Vagina (tissue), 2 donors: ENCODE measurements at regions not wholly inside any gene's neighbourhood (a gene's known extent, or its start where the extent isn't known, plus 50 kb on each side); places are given as distances from the start of the nearest gene placed in this dataset.
A peak's percentile ranks its signal among the peaks of the same experiment; 100 is the strongest.
"Not testable (repeated sequence)": the region's sequence is repeated elsewhere in the genome, so short reads cannot be mapped to it uniquely, and the experiment has no call there.

Experiments used
- DNase-seq, 2 donors: peaks; one replicate each; pipeline ENCODE4 v3.0.0-alpha.2; 2017; ENCODE audit errors: extremely low spot score in 2 of 2
- H3K27ac ChIP-seq: fragments of 200-600 bp; sonication (generic); one replicate; pipeline ENCODE4 v1.5.1; 2019
- H3K27me3 ChIP-seq: fragments of 200-600 bp; sonication (generic); one replicate; pipeline ENCODE4 v1.5.1; 2019
- H3K36me3 ChIP-seq, 2 donors: fragments of 200-600 bp; sonication (generic); one replicate each; pipeline ENCODE4 v1.5.1; 2017 to 2019
- H3K4me1 ChIP-seq: fragments of 200-600 bp; sonication (generic); one replicate; pipeline ENCODE4 v1.5.1; 2019
- H3K4me3 ChIP-seq, 2 donors: fragments of 200-600 bp; sonication (generic); 1 replicate in 1 of 2; 2 replicates in 1 of 2; pipeline ENCODE4 v1.5.1; 2016 to 2019
- H3K9me3 ChIP-seq: fragments of 200-600 bp; sonication (generic); one replicate; pipeline ENCODE4 v1.5.1; 2019
- CTCF ChIP-seq, 3 experiments: fragments of 450-650 bp in 2 of 3; fragments of 200-600 bp in 1 of 3; sonication (generic) in 1 of 3; IDR thresholded peaks; one replicate each; pipeline ENCODE4 v1.5.1; 2017 to 2019; ENCODE audit warnings: antibody characterized with exemption in 3 of 3, mild to moderate bottlenecking in 2 of 3, moderate library complexity in 2 of 3
- POLR2A ChIP-seq, 2 donors: fragments of 450-650 bp; IDR thresholded peaks; one replicate each; pipeline ENCODE4 v1.6.1; 2017; ENCODE audit warnings: antibody characterized with exemption in 2 of 2, mild to moderate bottlenecking in 2 of 2, moderate library complexity in 2 of 2
- POLR2AphosphoS5 ChIP-seq, 2 donors: sonication (generic); formaldehyde crosslinking; IDR thresholded peaks; one replicate each; pipeline ENCODE4 v1.9.0; 2017; ENCODE audit warnings: antibody characterized with exemption in 2 of 2, mild to moderate bottlenecking in 2 of 2, low read depth in 1 of 2; ENCODE audit not compliant: insufficient read depth in 1 of 2
- intact Hi-C: fragments of 100-400 bp; cut with DNase I; formaldehyde crosslinking; loops from one replicate; pipeline ENCODE4 v1.15.1; 2023

GRCh38 chr5:38789134-38789533 lies 56.7 kb upstream of the OSMR start:
- no peaks in the 10 kb centered on the region for H3K27me3 ChIP-seq
- intact Hi-C loops: no loop called here
- no peak for TF ChIP-seq POLR2A (IDR thresholded peaks at IDR 0.05)

DNA sequence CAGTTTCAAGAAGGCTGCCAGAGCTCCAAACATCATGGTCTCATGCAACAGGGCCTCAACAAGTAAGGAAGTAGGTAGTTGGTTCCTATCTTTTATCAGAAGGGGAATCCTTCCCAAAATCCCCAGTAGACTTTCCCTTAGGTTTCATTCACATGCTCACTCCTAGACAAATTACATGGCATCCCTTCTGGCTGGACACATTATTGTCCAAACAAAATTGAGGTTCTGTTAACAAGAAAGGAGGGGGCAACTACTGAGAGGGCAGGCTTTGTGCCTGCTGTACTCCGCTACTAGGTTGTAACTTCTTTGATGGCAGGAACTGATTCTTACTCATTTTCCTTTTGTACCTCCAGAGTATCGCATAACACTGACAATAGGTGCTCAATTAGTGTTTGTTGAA lies 56.0 kb upstream of the OSMR start:
- H3K9me3 ChIP-seq: no peaks in the 10 kb centered on the region
- no peaks in the 10 kb centered on the region for H3K36me3 ChIP-seq
- TF ChIP-seq CTCF (IDR thresholded peaks at IDR 0.05) (no peak), POLR2A (IDR thresholded peaks at IDR 0.05) (no peak), POLR2AphosphoS5 (IDR thresholded peaks at IDR 0.05; ENCODE audit: insufficient read depth in 1 of 2, low read depth in 1 of 2) (no peak)
- no peaks in the 10 kb centered on the region for H3K27me3 ChIP-seq
- intact Hi-C loops: no loop called here
- no peak for DNase-seq
- no peaks in the 10 kb centered on the region for H3K4me1 ChIP-seq
- no peak overlapping the region for H3K27ac ChIP-seq
- H3K4me3 ChIP-seq: no peak overlapping the region

More at GRCh38 chr5:38789134-38789533, 56.7 kb upstream of the OSMR start:
- Histone ChIP-seq H3K27ac (no peak overlapping the region), H3K4me3 (no peak overlapping the region), H3K36me3 (no peaks in the 10 kb centered on the region), H3K4me1 (peaks cover 2% of the 10 kb centered on the region), H3K9me3 (no peaks in the 10 kb centered on the region)
- DNase-seq: no peak

GRCh38 chr5:38790268-38790667 lies 55.5 kb upstream of the OSMR start:
- no peak for TF ChIP-seq POLR2AphosphoS5 (IDR thresholded peaks at IDR 0.05; ENCODE audit: insufficient read depth in 1 of 2, low read depth in 1 of 2)
- Histone ChIP-seq H3K27me3 (no peaks in the 10 kb centered on the region), H3K27ac (no peak overlapping the region), H3K9me3 (no peaks in the 10 kb centered on the region), H3K4me3 (no peak overlapping the region), H3K36me3 (no peaks in the 10 kb centered on the region), H3K4me1 (peaks cover 1% of the 10 kb centered on the region)
- intact Hi-C loops: no loop called here
- DNase-seq: no peak

DNA sequence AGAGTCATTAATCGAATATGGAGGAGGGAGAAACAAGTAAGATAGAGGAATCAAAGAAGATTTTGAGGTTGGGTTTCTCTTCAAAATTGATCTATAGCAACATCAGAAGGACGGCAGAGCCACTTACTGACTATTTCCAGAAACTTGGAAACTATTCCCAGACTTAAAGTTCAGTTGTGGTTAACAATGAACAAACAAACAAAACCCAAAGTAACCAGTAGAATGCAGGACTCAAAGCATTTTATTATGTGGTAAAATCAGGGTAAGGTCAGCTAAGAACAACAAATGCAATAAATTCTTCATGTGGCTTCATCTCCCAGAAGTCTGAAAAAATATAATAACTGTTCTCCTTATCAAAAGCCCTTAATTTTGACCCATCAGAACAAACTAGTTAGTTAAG lies 54.9 kb upstream of the OSMR start:
- Histone ChIP-seq H3K9me3 (no peaks in the 10 kb centered on the region), H3K36me3 (no peaks in the 10 kb centered on the region), H3K4me3 (no peak overlapping the region), H3K27ac (no peak overlapping the region), H3K27me3 (no peaks in the 10 kb centered on the region), H3K4me1 (peaks cover 7% of the 10 kb centered on the region)
- no peak for DNase-seq
- intact Hi-C loops: no loop called here
- no peak for TF ChIP-seq POLR2AphosphoS5 (IDR thresholded peaks at IDR 0.05; ENCODE audit: insufficient read depth in 1 of 2, low read depth in 1 of 2)
- TF ChIP-seq CTCF (IDR thresholded peaks at IDR 0.05): no peak
- TF ChIP-seq POLR2A (IDR thresholded peaks at IDR 0.05): no peak

DNA sequence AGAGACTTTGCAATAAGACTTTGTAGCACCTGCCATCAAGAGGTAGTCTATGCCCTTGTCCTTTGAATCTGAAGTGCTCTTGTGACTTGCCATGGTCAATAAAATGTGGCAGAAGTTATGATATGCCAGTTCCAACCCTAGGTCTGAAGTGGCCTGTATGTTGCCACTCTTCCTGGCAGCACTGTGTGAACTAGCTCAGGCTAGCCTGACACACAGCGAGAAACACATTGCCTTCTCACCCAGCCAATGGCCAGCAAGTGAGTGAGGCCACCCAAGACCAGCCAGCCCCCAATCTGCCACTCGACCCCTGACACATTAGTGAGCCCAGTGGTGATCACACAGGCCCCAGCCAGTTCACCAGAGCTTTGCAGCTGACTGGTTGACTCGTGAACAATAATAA lies 52.7 kb upstream of the OSMR start:
- Histone ChIP-seq H3K27me3 (no peaks in the 10 kb centered on the region), H3K4me1 (peaks cover 22% of the 10 kb centered on the region), H3K9me3 (no peaks in the 10 kb centered on the region), H3K4me3 (no peak overlapping the region), H3K36me3 (no peaks in the 10 kb centered on the region), H3K27ac (no peak overlapping the region)
- no peak for DNase-seq
- TF ChIP-seq POLR2A (IDR thresholded peaks at IDR 0.05): no peak
- no peak for TF ChIP-seq CTCF (IDR thresholded peaks at IDR 0.05)
- no peak for TF ChIP-seq POLR2AphosphoS5 (IDR thresholded peaks at IDR 0.05; ENCODE audit: insufficient read depth in 1 of 2, low read depth in 1 of 2)
- intact Hi-C loops: no loop called here

DNA sequence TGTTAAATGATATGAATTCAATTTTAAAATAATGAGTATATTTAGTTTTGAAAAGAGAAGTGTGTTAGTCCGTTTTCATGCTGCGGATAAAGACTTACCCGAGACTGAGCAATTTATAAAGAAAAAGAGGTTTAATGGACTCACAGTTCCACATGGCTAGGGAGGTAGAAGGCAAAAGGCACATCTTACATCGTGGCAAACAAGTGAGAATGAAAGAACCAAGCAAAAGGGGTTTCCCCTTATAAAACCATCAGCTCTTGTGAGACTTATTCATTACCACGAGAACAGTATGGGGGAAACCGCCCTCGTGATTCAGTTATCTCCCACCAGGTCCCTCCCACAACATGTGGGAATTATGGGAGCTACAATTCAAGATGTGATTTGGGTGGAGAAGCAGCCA lies 51.8 kb upstream of the OSMR start:
- H3K27me3 ChIP-seq, H3K4me3 ChIP-seq, intact Hi-C loops, H3K36me3 ChIP-seq, H3K27ac ChIP-seq, DNase-seq, H3K9me3 ChIP-seq: not testable (repeated sequence)
- peaks cover 22% of the 10 kb centered on the region for H3K4me1 ChIP-seq

DNA sequence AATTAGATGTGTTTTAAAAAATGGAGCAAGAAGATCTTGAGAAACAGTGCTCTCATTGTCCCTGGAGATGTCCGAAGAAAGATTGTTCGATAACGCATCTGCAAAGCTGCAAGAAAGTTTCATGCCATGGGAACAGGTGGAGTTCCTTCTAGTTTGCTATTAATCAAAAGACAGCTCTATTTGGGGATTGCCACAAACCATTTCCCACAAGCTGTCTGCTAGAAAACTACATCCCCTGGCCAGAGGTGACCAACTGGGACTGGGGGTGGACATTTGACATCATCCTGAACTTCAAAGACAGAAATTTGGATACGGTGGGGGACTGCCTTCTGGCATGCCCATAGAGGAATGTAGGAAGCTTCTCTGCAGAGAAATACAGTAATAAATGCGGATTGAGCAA lies 50.8 kb upstream of the OSMR start:
- intact Hi-C loops: loop anchor here (5.0 kb wide), 1 partner anchor 238 kb away; the partner anchor contains the start of gene LIFR
- H3K27ac ChIP-seq: peak overlapping the region; percentile 78
- H3K27me3 ChIP-seq: no peaks in the 10 kb centered on the region
- no peaks in the 10 kb centered on the region for H3K36me3 ChIP-seq
- DNase-seq: no peak
- H3K4me1 ChIP-seq: peaks cover 22% of the 10 kb centered on the region
- TF ChIP-seq CTCF (IDR thresholded peaks at IDR 0.05) (no peak), POLR2A (IDR thresholded peaks at IDR 0.05) (no peak), POLR2AphosphoS5 (IDR thresholded peaks at IDR 0.05; ENCODE audit: insufficient read depth in 1 of 2, low read depth in 1 of 2) (no peak)
- H3K4me3 ChIP-seq: no peak overlapping the region
- H3K9me3 ChIP-seq: no peaks in the 10 kb centered on the region
